GM06990 (cell line): ENCODE measurements at regions not wholly inside any gene's neighbourhood (a gene's known extent, or its start where the extent isn't known, plus 50 kb on each side); places are given as distances from the start of the nearest gene placed in this dataset.
"Not testable (repeated sequence)": the region's sequence is repeated elsewhere in the genome, so short reads cannot be mapped to it uniquely, and the experiment has no call there.

Experiments used
- DNase-seq: peaks from one replicate; pipeline ENCODE4 v3.0.0-alpha.2; 2011; ENCODE audit not compliant: insufficient read length; ENCODE audit errors: extremely low read depth
- H3K27me3 ChIP-seq: replicated peaks from 2 replicates; pipeline ENCODE4 v1.6.0; 2011; ENCODE audit warnings: low read length; ENCODE audit not compliant: control insufficient read depth, insufficient read depth
- H3K36me3 ChIP-seq: 2 replicates; pipeline ENCODE4 v1.5.1; 2011; ENCODE audit warnings: low read length; ENCODE audit not compliant: control insufficient read depth, insufficient read depth
- H3K4me3 ChIP-seq: replicated peaks from 2 replicates; pipeline ENCODE4 v1.5.1; 2011; ENCODE audit warnings: low read depth, mild to moderate bottlenecking, control low read depth, low read length
- TF ChIP-seq, protein P1 (sequence below): IDR thresholded peaks from 2 replicates; pipeline ENCODE4 v1.5.1; 2011; ENCODE audit warnings: low read length, control low read depth, mild to moderate bottlenecking, inconsistent platforms; ENCODE audit not compliant: insufficient read depth, poor library complexity, severe bottlenecking

DNA sequence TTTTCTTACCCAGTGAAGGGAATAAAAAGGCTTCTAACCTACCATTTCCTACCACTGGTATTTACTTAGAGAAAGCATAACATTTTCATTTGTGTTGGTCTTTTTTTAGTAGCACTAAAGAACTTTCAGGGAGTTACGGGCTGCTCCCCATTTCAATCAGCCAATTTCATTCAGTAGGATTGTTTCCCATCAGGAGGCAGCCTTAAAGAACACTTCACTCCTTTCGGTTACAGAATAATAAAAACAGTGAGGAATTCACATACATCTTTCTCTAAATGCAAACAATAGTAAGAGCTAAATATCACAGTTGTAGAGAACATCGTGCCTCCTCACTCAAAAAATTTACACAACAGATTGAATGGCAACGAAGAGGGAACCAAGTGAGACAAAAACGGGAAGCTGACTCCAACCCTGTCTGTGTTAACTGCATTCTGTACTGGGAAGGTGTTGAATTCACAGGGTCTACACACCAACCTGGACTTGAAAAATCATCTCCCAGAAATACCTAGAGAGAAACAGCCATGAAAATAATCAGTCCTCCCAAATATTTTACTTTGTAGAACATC, 55.5 kb upstream of the ABLIM1 start:
- DNase-seq = no peak
- TF ChIP-seq, protein P1, sequence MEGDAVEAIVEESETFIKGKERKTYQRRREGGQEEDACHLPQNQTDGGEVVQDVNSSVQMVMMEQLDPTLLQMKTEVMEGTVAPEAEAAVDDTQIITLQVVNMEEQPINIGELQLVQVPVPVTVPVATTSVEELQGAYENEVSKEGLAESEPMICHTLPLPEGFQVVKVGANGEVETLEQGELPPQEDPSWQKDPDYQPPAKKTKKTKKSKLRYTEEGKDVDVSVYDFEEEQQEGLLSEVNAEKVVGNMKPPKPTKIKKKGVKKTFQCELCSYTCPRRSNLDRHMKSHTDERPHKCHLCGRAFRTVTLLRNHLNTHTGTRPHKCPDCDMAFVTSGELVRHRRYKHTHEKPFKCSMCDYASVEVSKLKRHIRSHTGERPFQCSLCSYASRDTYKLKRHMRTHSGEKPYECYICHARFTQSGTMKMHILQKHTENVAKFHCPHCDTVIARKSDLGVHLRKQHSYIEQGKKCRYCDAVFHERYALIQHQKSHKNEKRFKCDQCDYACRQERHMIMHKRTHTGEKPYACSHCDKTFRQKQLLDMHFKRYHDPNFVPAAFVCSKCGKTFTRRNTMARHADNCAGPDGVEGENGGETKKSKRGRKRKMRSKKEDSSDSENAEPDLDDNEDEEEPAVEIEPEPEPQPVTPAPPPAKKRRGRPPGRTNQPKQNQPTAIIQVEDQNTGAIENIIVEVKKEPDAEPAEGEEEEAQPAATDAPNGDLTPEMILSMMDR = no peak
- H3K36me3 ChIP-seq = no peaks in the 10 kb centered on the region

DNA sequence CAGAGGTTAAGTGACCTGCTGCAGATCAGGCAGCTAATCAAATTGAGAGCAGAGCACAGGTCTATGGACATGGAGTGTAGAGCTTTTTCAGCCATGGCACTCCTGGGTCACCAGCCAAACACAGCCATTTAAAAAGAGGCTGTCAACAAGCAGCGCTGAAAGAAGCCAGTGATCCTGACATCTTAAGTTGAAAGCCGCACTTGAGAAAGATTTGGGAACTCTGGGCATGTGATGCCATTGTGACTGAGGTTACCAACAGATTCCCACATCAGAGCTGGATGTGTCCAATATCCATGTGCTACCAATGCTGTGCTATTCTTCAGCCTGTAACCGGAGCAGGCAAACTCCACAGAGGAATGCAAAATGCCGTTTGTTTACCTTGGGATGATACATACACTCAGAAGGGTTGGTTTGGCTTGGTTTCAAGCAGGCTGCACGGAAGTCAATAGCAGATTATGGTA, 56.2 kb upstream of the ABLIM1 start:
- Histone ChIP-seq H3K36me3 (no peaks in the 10 kb centered on the region), H3K4me3 (no peak overlapping the region), H3K27me3 (no peaks in the 10 kb centered on the region; the same call in 1 of the 2 replicates)
- no peak for DNase-seq
- TF ChIP-seq, protein P1 = no peak

More for the DNA sequence above, 55.5 kb upstream of the ABLIM1 start:
- Histone ChIP-seq H3K27me3 (no peaks in the 10 kb centered on the region; the same call in 1 of the 2 replicates), H3K4me3 (no peak overlapping the region)

DNA sequence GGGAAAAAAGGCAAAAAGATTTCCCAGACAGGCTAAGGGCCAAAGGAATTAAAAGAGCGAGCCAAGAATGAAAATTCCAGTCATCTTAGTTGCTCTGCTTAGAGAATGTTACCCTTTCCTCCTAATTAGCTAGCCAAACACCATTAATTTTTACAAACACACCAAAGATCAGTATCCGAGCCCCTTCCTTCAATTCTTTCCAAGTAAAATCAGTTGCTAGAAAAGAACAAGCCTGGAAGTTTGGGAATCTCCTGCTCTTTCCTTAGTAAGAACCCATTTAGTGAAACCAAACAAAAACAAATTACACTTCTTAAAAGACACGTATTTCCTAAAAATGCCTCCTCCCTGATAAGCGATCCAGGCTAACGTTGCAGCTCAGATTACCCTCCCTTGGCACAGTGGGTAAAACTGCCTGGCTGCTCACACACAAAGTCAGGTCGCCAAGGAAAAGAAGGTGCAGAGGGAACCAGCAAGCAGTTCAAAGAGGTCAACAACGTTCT, 57.1 kb upstream of the ABLIM1 start:
- Histone ChIP-seq H3K4me3 (no peak overlapping the region), H3K27me3 (no peaks in the 10 kb centered on the region; the same call in 1 of the 2 replicates), H3K36me3 (no peaks in the 10 kb centered on the region)
- no peak for DNase-seq
- TF ChIP-seq, protein P1 = no peak

DNA sequence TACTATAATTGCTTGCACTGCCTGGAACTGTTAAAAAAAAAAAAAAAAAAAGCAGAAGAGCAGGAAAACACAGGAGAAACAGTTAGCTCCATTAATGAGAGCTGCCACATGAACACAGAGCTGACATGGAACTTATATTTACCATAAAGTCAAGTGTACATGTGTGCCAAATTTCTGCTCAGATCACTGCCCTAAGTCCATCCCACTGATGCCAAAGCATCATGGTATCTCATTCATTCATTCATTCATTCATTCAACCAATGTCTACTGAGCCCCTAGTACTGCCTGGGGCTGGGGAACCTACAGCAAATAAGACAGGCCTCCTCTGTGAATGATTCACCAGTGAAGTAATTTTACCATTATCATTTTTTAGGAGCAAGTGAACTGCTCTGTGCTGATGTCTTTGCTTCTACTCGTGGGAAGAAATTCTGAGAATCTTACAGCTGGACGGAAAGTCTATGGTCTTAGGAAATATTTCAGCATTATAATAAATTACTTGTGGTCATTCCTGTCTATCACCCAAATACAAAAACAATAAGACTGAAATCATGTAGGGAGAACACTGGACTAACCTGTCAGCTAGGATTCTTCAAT, 58.8 kb upstream of the ABLIM1 start:
- TF ChIP-seq, protein P1 = no peak
- Histone ChIP-seq H3K27me3 (no peaks in the 10 kb centered on the region; the same call in 1 of the 2 replicates), H3K4me3 (no peak overlapping the region), H3K36me3 (no peaks in the 10 kb centered on the region)
- DNase-seq = no peak

DNA sequence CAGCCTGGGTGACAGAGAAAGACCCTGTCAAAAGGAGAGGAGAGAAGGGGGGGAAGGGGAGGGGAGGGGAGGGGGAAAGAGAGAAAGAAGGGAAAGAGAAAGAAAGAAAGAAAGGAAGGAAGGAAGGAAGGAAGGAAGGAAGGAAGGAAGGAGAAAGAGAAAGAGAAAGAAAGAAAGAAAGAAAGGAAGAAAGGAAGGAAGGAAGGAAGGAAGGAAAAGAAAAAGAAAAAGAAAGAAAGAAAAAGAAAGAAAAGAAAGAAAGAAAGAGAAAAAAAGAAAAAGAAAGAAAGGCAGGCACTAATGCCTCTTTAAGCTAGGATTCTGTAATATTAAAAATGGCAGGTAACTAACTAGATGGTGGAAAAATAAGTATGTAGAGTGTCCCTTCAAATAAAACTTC, 59.8 kb upstream of the ABLIM1 start:
- not testable (repeated sequence) for H3K27me3 ChIP-seq, H3K4me3 ChIP-seq, DNase-seq, H3K36me3 ChIP-seq

DNA sequence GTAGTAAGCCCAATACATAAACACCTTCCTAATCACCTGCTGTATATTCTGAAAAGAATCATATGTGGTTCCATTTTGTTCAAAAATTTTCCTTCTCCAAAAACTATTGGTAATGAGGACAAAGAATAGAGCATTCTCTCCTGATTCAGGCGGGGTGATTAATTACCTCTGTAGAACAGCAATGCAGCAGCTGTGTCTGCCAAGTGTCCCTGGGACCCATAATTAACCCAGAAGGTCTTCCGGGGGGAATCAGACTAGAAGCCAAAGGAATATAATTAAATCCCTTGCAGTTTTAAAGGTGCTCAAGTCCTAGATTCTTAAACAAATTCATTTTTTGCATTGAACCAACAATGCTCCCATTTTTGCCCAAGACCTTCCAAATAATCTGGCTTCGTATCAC, 60.3 kb upstream of the ABLIM1 start:
- H3K4me3 ChIP-seq = no peak overlapping the region
- no peaks in the 10 kb centered on the region; the same call in 1 of the 2 replicates for H3K27me3 ChIP-seq
- TF ChIP-seq, protein P1 = no peak
- DNase-seq = no peak
- no peaks in the 10 kb centered on the region for H3K36me3 ChIP-seq
